ENCODE measurements at regions not wholly inside any gene's neighbourhood (a gene's known extent, or its start where the extent isn't known, plus 50 kb on each side); places are given as distances from the start of the nearest gene placed in this dataset.

GRCh38 chr1:96488777-96489176 lies 232.8 kb upstream of the PTBP2 start:
- TF ChIP-seq CTCF (IDR thresholded peaks at IDR 0.05) (no peak), EP300 (IDR thresholded peaks at IDR 0.05) (no peak)
